ENCODE measurements at regions not wholly inside any gene's neighbourhood (a gene's known extent, or its start where the extent isn't known, plus 50 kb on each side); places are given as distances from the start of the nearest gene placed in this dataset.

DNA sequence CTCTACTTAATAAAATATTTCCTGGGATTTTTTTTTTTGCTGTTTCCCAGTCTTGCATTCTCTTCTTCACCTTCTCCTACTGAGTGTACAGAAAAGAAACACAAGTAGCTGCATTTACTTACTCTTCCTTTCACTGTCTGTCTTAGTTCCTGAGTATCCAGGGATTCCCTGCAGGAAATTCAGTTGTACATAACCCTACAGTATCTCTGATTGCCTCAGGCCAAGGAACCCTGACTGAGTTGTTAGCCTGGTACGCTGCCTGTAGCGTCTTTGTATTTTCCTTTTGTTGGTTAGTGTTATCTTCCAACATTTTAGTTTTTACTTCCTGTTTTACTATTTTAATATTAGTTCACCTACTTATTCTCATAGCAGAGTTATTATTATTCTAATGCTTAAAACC lies 142.5 kb upstream of the ROBO1 start:
- no peak for DNase-seq

DNA sequence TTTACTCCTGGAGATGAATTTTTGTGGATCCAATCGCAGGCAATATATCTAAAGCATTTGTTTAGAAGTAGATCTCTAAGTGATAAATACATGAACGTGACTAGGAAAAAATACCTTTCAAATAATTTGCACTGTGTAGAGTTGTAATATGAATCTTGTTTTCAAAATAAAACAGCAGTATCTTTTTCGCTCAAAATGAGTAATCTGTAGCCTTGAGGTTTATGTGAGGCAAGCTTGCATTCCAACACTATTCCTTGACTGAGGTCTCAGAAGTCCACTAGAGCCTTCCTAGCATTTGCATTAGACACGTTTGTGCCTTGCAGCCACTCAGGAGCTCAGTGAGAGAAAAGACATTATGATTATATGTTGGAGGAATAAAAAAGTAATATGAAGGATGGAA lies 138.3 kb upstream of the ROBO1 start:
- DNase-seq: no peak

DNA sequence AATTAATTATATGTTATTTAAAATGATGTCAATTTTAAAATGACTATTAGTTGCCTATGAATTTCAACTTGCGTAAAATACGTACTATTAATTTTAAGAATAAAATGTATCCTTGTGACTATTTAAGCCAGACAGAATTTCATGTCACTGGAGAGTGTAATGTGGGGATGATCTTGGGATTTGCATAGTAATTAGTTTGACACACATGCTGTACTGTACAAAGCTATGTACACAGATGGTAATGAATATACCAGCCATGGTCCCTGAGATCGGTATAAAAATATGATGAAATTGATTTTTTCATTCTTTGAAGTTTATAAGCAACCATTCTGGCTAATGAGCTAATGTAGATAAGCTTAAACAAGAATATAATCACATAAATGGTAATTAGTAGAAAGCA lies 134.4 kb upstream of the ROBO1 start:
- DNase-seq: no peak

DNA sequence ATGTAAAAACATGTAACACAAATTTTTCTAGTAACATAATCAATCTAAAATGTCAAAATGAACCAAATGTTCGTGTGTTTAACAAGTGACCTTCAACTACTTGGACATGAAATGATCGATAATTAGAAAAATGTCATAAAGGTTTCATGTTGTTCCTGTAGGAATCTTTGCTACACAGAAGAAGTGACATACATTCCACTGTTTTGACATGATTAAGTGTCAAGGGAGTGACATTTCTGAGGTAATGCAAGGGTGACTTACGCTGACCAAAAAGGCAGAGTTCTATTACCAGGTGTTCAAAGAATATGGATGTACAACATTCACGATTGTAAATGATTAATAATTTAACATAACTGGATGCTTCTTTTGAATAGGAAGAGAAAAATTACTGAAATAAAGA lies 131.1 kb upstream of the ROBO1 start:
- no peak for DNase-seq

DNA sequence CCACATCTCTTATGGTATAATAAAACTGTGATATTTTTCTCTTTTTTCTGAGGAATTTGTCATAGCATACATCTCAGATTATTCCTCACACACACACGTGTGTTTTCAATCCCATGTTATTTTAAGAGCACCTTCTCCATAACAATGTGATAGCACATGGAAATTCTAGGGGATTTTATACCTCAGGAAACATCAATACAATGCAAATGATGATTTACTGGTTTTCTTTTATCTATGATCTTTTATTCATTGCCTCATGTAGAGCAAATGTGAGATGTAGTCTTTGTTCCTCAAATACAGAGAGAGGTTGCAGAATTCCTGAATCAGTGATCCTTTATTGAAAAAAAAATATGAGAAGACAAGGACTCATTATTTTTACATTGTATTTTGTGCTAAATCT lies 128.3 kb upstream of the ROBO1 start:
- no peak for DNase-seq

DNA sequence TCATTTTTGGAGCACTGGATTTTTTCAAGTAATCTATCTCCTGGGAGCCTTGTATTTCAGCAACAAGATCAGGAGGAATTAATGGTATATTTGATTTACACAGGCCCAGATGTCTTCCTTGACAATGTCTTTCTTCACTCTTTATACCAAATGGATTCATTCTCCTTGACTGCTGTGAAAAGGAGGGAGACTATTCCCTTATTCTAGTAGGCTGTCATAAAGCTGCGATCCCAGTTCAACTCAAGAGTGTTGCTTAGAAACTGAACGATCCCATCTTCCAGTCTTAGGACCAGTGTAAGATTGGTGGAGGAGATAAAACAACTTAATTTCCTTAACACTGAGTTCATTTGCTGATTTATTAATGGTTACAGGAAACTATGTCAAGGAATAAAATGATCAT lies 119.4 kb upstream of the ROBO1 start:
- DNase-seq: no peak

DNA sequence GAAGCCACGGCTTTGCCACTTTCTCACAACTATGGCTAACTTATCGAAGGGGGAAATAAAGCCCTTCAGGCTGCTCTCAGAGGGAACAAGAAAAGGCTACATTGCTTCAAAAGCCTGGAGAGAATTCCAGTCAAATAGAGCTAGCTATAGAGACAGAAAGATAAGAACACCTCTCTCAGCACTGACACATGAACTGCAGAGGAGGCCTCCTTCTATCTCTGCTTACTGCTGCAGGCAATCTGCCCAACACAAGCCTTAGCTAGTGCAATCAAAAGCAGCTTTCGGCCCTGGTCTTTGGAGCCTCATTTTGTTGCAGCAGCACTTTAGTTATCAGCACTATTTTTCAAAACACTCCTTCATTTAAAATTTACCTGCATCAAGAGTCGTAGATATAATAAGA lies 118.4 kb upstream of the ROBO1 start:
- no peak for DNase-seq

DNA sequence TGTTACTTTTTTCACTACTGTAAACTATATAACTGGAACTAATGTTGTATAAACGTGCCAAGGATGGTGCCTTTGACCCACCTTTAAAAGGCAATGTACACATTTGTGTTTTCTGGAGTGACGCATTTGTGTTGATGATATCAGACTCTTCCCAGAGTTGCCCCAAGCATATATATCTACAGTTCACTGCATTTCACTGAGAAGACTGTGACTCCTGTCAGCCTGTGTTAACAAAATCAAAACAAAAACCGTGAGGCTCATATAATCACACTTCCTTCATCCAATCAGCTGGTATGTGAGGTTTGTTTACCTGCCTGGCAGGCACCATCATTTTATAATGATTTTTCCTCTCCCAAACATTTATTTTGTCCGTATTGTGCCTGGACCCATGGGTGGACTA lies 117.6 kb upstream of the ROBO1 start:
- no peak for DNase-seq

DNA sequence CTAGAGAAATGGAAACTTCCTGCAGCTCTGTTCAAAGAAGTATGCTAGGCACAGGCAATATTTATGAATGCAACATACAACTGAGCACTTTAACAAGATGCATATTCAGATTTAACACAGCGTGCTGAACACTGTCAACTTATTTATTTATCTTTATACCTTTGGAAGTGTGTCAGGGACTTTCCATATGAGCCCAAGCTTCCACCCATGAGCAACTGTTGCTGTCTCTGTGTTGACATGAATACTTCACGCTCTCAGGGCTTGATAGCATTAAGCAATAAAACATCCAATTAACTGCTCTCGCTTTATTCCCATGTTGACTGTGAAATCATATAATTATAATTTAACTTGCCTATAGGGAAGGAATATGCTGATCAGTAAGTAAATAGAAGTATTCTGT lies 116.6 kb upstream of the ROBO1 start:
- no peak for DNase-seq

DNA sequence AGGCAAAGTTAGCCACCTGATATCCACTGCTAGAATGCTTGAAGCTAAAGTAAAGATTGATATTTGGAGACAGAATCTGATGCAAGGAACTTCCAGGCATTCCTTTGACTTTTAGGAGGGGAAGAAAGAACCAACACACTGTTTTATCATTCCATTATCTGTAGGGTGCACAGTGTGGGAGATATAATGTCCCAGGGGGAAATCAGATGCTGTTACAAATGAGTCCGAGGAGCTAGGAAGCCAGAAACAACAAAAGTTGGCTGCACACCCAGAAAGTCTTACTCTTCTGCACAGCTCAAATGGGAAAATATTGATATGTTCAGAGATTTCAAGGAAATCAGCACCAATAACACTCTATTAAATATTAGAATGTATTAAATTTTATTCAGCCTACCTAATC lies 113.6 kb upstream of the ROBO1 start:
- DNase-seq: no peak

DNA sequence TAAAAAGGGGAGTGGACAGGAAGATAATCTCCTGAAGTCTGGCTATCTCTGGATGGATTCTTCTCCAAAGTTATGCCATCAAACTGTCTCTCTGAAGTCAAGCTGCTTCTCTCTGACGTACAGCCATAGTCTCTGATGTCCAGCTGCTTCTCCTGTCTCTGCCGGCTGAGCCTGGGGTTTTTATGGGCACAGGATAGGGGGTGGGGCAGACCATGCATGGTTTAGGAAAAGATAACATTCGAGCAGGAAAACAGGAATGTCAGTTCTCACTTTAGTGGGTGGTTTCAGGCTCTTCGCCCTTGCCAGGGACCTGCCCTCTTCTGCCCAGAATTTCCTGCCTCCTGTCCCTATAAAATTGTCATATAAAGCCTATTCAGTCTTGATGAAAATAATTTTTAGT lies 110.9 kb upstream of the ROBO1 start:
- no peak for DNase-seq

DNA sequence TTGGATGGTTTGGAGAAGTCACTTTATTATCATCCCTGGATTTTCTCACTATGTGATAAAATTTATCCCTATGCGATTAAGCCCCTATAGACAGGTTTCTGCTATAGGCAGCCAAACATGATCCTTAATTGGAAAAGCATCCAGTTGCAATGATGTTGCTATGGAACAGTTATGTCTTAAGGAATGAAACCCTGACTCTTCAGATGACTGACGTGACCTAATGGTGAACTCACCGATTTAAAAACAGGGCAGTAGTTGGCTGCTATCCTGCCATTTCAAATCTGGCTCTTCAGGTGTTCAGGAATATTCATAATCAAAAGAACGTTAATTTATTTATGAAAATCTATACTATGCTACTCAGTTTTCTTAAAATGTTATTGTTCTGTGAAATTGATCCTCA lies 106.8 kb upstream of the ROBO1 start:
- no peak for DNase-seq

DNA sequence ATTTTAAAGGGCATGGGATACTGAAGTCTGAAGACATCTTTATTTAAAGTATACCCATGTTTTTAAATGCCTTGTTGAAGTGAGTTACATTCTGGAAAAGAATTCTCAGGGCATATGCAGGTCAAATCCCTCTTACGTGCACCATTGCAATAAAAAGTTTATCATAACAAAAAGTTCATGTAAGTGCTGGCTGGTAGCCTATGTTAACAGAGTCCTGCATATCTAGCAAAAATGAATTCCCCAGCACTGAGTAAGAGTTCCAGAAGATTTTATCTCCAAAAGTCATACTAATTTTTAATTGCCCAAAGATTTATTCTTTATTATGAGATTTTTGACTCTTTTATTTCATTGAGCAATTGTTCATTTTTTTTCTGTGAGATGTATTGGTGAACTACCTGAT lies 104.7 kb upstream of the ROBO1 start:
- no peak for DNase-seq

DNA sequence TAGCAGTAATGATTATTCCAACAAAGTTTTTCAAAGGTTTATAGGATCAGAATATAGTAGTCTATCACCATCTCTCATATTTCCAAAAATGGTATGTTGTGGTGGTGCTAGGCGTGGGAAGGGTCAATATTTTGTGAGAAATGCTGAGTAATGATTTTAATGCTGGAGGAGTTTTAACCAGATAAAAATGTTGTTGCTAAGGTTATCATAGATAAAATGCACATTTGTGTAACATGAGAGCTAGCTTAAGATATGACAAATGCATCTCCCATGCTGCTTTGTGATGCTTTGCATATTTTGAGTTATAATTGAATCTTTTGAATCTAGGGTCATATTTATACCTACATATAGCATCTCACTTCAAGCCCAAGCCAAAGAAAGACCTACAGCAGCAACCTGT lies 103.9 kb upstream of the ROBO1 start:
- no peak for DNase-seq

DNA sequence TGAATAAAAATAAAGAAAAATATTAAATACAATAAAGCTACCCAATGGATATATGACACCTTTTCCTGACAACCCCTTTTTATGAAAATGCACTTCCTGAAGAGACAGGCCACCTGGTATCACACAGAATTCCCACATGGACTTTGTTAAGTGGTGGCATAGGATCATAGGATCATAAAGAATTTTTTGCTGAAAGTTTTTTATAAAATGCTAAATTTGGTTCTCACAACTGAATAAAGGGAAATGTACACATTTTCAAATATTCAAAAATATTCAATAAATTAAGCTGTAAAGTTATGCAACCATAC lies 102.5 kb upstream of the ROBO1 start:
- DNase-seq: no peak

DNA sequence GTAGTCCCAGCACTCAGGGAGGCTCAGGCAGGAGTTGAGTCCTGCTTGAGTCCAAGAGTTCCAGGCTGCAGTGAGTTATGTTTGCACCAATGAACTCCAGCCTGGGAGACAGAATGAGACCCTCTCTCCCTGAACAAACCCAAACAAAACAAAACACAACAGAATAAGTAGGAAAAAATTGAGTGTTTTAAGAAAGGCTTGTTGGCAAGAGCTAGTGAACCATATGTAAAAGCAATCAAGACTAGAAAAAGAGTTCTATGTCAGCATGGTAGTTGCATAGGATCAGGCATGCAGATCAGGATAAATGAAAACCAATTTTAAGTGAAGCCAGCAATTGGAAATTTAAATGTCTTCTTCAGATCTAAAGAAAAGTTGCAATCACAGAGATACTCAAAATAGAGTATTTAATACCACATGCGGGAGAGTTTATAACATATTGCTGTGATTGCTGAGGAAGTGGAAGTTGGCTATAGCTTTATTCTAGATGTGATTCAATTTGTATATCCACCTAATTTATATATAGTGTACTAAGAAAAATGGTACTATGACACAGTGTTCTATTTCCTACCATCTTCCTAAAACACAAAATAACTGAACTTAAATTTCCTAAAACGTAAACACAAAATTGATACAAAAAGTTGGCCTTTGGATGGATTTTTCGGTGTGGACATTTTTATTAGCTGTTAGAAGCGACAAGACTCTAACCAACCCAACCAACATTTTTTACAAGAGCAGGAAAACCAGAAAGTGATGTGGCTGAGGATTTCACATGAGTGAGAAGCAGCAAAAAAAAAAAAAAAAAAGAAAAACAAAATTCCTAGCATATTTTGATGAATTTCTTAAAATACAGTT lies 101.9 kb upstream of the ROBO1 start:
- DNase-seq: no peak

DNA sequence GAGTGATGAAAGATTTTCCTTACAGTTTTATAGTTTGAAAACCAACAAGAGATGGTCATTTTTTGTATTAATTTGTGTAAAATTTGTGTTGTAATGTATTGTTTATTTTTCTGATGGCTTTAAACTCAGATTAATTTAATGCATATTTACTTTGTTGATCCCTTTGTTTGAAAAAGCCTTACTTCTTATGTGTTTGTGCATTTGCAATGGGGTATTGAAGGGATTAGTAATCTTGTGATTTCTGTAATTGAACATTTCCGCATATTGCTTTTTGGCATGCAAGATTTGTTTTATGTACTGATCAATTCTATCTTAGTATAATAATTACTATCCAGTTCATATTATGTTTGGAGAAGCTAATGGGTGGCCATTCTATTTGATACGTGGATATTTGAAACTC lies 98.4 kb upstream of the ROBO1 start:
- no peak for DNase-seq

DNA sequence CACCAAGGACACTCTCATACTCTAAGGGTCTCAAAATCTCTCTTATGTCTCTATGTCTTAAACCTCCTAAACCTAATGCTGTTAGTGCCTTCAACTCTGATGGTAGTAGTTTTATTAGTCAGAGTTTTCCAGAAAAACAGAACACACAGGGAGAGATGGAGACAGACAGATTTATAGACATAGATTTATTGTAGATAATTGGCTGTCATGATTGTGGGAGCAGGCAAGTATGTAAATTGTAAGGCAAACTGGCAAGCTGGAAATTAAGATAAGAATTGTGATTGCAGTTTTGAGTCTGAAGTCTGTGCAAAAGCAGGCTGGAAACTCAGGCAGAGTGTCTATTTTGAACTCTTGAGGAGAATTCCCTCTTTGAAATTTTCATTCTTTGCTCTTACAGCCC lies 96.3 kb upstream of the ROBO1 start:
- DNase-seq: no peak

DNA sequence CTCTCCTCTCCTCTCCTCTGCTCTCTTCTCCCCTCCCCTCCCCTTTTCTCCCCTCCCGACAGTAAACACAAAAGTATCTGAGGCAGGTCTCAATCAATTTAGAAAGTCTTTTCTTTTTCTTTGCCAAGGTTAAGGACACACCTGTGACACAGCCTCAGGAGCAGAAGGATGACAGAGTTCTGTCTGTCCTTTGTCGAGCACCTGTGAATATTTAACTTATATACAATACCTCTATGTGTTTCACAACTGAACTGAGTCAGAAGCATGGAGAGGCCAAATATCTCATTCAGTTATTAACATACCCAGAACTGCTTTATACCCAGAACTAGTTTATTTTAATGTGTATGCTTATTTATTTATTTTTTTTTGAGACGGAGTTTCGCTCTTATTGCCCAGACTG lies 81.1 kb upstream of the ROBO1 start:
- DNase-seq: no peak

DNA sequence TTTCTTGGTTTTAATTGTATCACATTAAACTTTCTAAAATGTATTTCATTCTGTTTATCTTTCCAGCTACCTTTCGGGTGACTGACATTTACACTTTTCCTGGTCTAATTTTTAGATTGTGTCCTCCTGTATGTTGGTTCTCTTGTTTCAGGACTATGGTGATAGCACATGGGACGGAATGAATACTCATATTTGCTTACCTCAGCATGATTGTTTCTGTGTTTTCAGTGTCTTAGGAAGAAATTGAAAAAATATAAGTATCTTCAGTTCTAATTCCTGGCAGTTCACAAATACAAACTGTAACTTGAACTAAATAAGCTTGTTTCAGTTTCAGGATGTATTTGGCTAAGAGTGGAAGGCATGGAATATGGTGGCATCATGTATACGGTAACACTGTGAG lies 80.1 kb upstream of the ROBO1 start:
- no peak for DNase-seq

DNA sequence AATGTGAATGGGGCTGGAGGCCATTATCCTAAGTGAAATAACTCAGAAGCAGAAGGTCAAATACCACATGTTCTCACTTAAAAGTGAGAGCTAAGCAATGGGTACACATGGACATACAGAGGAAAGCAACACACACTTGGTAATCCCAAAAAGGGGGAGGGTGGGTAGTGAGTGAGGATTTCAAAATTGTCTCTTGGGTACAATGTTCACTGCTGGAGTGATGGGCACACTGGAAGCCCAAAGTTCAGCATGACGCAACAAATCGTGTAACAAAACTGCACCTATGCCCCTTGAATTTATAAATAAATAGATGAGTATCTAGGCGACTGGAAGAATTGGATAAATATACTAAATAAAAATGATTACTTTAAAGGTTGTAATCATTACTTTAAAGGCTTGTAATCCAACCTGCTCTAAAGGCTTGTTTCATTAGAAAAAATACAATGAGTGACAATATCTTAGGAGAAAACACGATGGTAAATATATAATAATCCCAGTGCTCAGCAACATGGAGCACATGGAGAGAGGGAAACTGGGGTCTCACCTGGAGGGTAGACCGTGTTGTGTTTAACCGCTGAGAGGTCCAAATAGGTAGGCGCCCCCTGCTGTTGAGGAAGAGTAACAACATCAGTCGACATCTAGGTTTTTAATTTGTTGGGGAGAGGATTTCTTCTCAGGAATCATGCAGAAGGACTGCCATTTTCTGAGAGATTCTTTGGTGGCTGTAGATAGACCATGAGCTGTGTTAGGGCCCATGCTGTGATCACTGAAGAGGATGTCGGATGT lies 78.5 kb upstream of the ROBO1 start:
- no peak for DNase-seq

DNA sequence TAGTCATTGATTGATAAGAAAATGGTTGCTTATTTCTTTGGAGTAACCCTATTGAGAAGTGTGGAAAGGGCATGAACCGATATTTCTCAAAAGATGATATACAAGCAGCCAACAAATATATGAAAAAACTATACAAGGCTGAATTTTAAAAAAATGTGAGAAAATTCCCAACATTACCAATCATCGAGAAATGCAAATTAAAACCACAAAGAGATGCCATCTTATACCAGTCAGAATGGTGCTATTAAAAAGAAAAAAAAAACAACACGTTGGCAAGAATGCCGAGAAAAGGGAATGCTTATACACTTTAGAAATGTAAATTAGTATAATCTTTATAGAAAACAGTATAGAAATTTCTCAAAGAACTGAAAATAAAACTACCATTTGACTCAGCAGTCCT lies 77.7 kb upstream of the ROBO1 start:
- no peak for DNase-seq

DNA sequence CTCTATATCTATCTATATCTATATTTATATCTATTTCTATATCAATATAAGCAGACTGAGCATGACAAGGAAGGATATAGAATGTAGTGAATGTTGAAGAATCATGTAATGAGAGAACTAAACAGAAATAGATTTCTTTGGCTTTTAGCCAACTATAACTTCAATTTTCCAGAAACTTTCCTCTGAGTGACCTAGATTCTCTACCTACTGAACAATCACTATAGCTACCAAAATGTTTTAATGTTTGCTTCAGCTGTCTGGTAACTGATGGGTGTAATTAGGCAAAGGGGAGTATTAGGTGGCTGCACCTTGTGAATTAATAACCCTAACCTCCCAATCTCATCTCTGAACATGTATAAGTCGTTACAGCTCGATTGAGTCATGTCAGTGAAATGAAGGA lies 76.4 kb upstream of the ROBO1 start:
- DNase-seq: no peak

DNA sequence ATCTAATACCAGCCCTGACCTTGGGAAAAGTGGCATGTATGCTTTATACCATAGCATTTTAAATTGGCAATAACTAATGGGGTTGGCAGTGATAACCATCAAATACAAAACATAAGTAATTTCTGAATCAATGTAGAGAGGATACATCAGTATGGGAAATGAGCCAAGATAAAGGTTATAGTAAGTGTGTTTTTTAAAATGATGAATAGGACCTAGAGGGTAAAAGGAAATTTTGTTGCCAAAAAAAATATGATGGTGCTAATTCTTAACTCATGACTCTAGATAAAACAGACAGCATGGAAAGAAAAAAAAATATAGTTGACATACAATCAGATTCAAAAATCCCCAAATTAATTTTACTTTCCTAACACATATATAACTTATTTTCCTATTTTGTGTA lies 75.4 kb upstream of the ROBO1 start:
- DNase-seq: no peak

DNA sequence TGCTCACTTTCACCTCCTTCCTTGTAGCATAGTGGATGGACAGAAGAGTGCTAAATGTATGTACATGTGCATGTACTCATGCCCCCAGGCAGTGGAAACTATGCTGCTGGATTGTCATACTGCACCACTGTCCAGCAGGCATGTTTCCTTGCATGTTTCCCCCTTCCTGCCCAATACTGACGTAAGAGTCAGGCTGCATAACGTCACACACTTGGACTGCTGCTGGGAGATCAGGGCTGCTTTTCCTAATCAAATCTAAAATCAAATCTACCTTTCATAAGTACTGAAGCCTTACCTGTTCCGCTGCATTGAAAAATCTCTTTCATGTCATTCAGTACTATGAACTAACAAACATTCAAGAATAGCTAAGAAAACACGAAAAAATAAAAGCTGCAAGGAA lies 67.9 kb upstream of the ROBO1 start:
- DNase-seq: no peak

Data from T1000 (cell line).